HCT116 (cell line): ENCODE measurements at regions not wholly inside any gene's neighbourhood (a gene's known extent, or its start where the extent isn't known, plus 50 kb on each side); places are given as distances from the start of the nearest gene placed in this dataset.

Source experiments
- ATAC-seq: fragments of 200-7000 bp; cut with Tn5 transposase; 2 replicates; pipeline ENCODE4 v1.9.1; 2020; ENCODE audit warnings: mild to moderate bottlenecking, moderate library complexity
- BruUV-seq: library from RNA; stranded (reverse); fragments of 400-500 nt; replicated peaks from 2 replicates; lab custom pipeline; 2021; lab: Mats Ljungman, UMichigan
- CTCF ChIA-PET: fragments of 300-600 bp; sonication (Branson Sonifier 250); formaldehyde crosslinking; loops from one replicate; lab custom pipeline; 2021; ENCODE audit warnings: antibody characterized with exemption; lab: Charles Lee
- POLR2A ChIA-PET: fragments of 300-600, 350-600 bp; sonication (Branson Sonifier 250); formaldehyde crosslinking; loops from one replicate; lab custom pipeline; 2021; ENCODE audit warnings: antibody characterized with exemption; lab: Charles Lee
- RAD21 ChIA-PET, 2 experiments: fragments of 300-600 bp; sonication (Branson Sonifier 250); formaldehyde crosslinking; loops; one replicate each; lab custom pipeline; 2023; ENCODE audit warnings: low total read pairs in 2 of 2; ENCODE audit not compliant: uncharacterized antibody in 2 of 2, unreplicated experiment in 2 of 2, low non-redundant PET in 1 of 2; lab: Charles Lee
- DNase-seq: peaks from one replicate; pipeline ENCODE4 v3.0.0-alpha.2; 2010; ENCODE audit warnings: low read depth, low spot score
- H2AFZ ChIP-seq: fragments of 200-600 bp; shearing (Covaris generic), sonication (generic); 2 replicates; pipeline ENCODE4 v1.6.1; 2017; ENCODE audit warnings: low read depth, mixed run types, mixed read lengths, antibody characterized with exemption, low read length; ENCODE audit not compliant: poor library complexity, severe bottlenecking
- H3K27ac ChIP-seq: 2 replicates; pipeline ENCODE4 v1.5.1; 2012; ENCODE audit warnings: low read depth, low read length
- H3K27me3 ChIP-seq: fragments of 200-600 bp; sonication (generic); 2 replicates; pipeline ENCODE4 v1.6.1; 2016; ENCODE audit warnings: mixed run types, low read length, mixed read lengths; ENCODE audit not compliant: insufficient read depth
- H3K36me3 ChIP-seq, 2 experiments: fragments of 200-500 bp in 1 of 2; fragments of 200-600 bp in 1 of 2; sonication (Bioruptor generic) in 1 of 2; sonication (generic) in 1 of 2; 2 replicates each; pipeline versions ENCODE4 v1.5.1 to v1.6.1; 2014 to 2016; ENCODE audit warnings: low read length in 2 of 2, inconsistent platforms in 1 of 2, mixed read lengths in 1 of 2, mixed run types in 1 of 2; ENCODE audit not compliant: insufficient read depth in 2 of 2, control insufficient read depth in 1 of 2
- H3K4me1 ChIP-seq, 2 experiments: fragments of 200-600 bp in 1 of 2; sonication (generic) in 1 of 2; 2 replicates each; pipeline versions ENCODE4 v1.5.1 to v1.6.1; 2012 to 2017; ENCODE audit warnings: low read length in 2 of 2, inconsistent platforms in 1 of 2, mild to moderate bottlenecking in 1 of 2, mixed read lengths in 1 of 2, mixed run types in 1 of 2, moderate library complexity in 1 of 2; ENCODE audit not compliant: insufficient read depth in 2 of 2, control insufficient read depth in 1 of 2
- H3K4me2 ChIP-seq: fragments of 200-600 bp; sonication (generic); 2 replicates; pipeline ENCODE4 v1.6.1; 2017; ENCODE audit warnings: mixed run types, low read length, mixed read lengths
- H3K4me3 ChIP-seq, 2 experiments: fragments of 200-600 bp in 1 of 2; sonication (generic) in 1 of 2; replicated peaks in 1 of 2; 2 replicates each; pipeline ENCODE4 v1.5.1; 2011 to 2016; ENCODE audit warnings: low read length in 2 of 2, control low read depth in 1 of 2, low read depth in 1 of 2, mild to moderate bottlenecking in 1 of 2, mixed read lengths in 1 of 2, mixed run types in 1 of 2
- H3K79me2 ChIP-seq: fragments of 200-600 bp; sonication (generic); 2 replicates; pipeline ENCODE4 v1.6.1; 2017; ENCODE audit warnings: mild to moderate bottlenecking, mixed run types, low read length, moderate library complexity, mixed read lengths; ENCODE audit not compliant: insufficient read depth
- H3K9ac ChIP-seq: fragments of 200-600 bp; sonication (generic); 2 replicates; pipeline ENCODE4 v1.6.1; 2016; ENCODE audit warnings: low read length, mixed read lengths
- H3K9me2 ChIP-seq: fragments of 200-600 bp; sonication (generic), shearing (Covaris generic); 2 replicates; pipeline ENCODE4 v1.6.1; 2017; ENCODE audit warnings: mixed run types, mild to moderate bottlenecking, moderate library complexity; ENCODE audit not compliant: insufficient read depth
- H3K9me3 ChIP-seq, 2 experiments: fragments of 200-500 bp in 1 of 2; fragments of 200-600 bp in 1 of 2; sonication (Bioruptor generic) in 1 of 2; sonication (generic) in 1 of 2; 2 replicates each; pipeline ENCODE4 v1.6.1; 2014 to 2017; ENCODE audit warnings: low read length in 2 of 2, mixed read lengths in 2 of 2, inconsistent platforms in 1 of 2, low read depth in 1 of 2, mild to moderate bottlenecking in 1 of 2, mixed run types in 1 of 2, moderate library complexity in 1 of 2; ENCODE audit not compliant: control insufficient read depth in 1 of 2, insufficient read depth in 1 of 2
- H4K20me1 ChIP-seq: fragments of 200-600 bp; sonication (generic), shearing (Covaris generic); 2 replicates; pipeline ENCODE4 v1.6.1; 2017; ENCODE audit warnings: mixed run types, mild to moderate bottlenecking, moderate library complexity; ENCODE audit not compliant: insufficient read depth
- CBX3 ChIP-seq: IDR thresholded peaks from 2 replicates; pipeline ENCODE4 v1.6.1; 2012; ENCODE audit warnings: low read depth
- CEBPB ChIP-seq: IDR thresholded peaks from 2 replicates; pipeline ENCODE4 v1.6.1; 2012; ENCODE audit warnings: low read depth
- EZH2 ChIP-seq: fragments of 200-600 bp; sonication (generic); IDR thresholded peaks from 2 replicates; pipeline ENCODE4 v1.6.1; 2017; ENCODE audit warnings: antibody characterized with exemption, mixed run types
- EZH2phosphoT487 ChIP-seq: fragments of 200-600 bp; IDR thresholded peaks from 2 replicates; pipeline ENCODE4 v1.6.1; 2018; ENCODE audit warnings: antibody characterized with exemption, borderline replicate concordance
- FOSL1 ChIP-seq: IDR thresholded peaks from 2 replicates; pipeline ENCODE4 v1.6.1; 2012; ENCODE audit warnings: low read depth
- JUND ChIP-seq: IDR thresholded peaks from 2 replicates; pipeline ENCODE4 v1.6.1; 2012
- POLR2A ChIP-seq: IDR thresholded peaks from 2 replicates; pipeline ENCODE4 v1.7.0; 2011; ENCODE audit warnings: borderline replicate concordance; ENCODE audit not compliant: insufficient read depth, insufficient read length; ENCODE audit errors: extremely low read depth
- POLR2AphosphoS5 ChIP-seq: IDR thresholded peaks from 2 replicates; pipeline ENCODE4 v1.6.1; 2011; ENCODE audit warnings: mild to moderate bottlenecking, low read depth, low read length, moderate library complexity
- RAD21 ChIP-seq: IDR thresholded peaks from 2 replicates; pipeline ENCODE4 v1.6.1; 2012; ENCODE audit warnings: low read depth, mild to moderate bottlenecking
- SIN3A ChIP-seq: IDR thresholded peaks from 2 replicates; pipeline ENCODE4 v1.6.1; 2012; ENCODE audit warnings: low read depth
- SP1 ChIP-seq: IDR thresholded peaks from 2 replicates; pipeline ENCODE4 v1.6.1; 2012; ENCODE audit warnings: low read depth
- TCF7L2 ChIP-seq: IDR thresholded peaks from 2 replicates; pipeline ENCODE4 v1.7.0; 2011; ENCODE audit warnings: borderline replicate concordance, inconsistent platforms; ENCODE audit not compliant: insufficient read depth, insufficient read length; ENCODE audit errors: extremely low read depth
- YY1 ChIP-seq: IDR thresholded peaks from 2 replicates; pipeline ENCODE4 v1.6.1; 2011; ENCODE audit warnings: low read length, low read depth, moderate library complexity, mild to moderate bottlenecking; ENCODE audit not compliant: insufficient replicate concordance; ENCODE audit errors: extremely low read depth
- ZNF274 ChIP-seq: fragments of 200-500 bp; sonication (Bioruptor generic); IDR thresholded peaks from 2 replicates; pipeline ENCODE4 v1.6.1; 2014; ENCODE audit warnings: mild to moderate bottlenecking, low read depth, low read length, inconsistent platforms
- intact Hi-C: fragments of 100-400 bp; cut with micrococcal nuclease; formaldehyde crosslinking; loops from 2 replicates; pipeline ENCODE4 v1.10.0; 2022
- TF ChIP-seq, protein P1 (sequence below): IDR thresholded peaks from 2 replicates; pipeline ENCODE4 v1.6.1; 2012
- TF ChIP-seq, protein P2 (sequence below), 3 experiments: fragments of 200-600 bp in 1 of 3; sonication (generic) in 1 of 3; IDR thresholded peaks in 2 of 3; conservative IDR thresholded peaks in 1 of 3; 2 replicates each; pipeline ENCODE4 v1.5.1; 2012 to 2017; ENCODE audit warnings: low read depth in 2 of 3, low read length in 2 of 3, antibody characterized with exemption in 1 of 3, borderline replicate concordance in 1 of 3, control low read depth in 1 of 3, mild to moderate bottlenecking in 1 of 3, mixed read lengths in 1 of 3, mixed run types in 1 of 3, moderate library complexity in 1 of 3; ENCODE audit not compliant: insufficient read depth in 1 of 3

DNA sequence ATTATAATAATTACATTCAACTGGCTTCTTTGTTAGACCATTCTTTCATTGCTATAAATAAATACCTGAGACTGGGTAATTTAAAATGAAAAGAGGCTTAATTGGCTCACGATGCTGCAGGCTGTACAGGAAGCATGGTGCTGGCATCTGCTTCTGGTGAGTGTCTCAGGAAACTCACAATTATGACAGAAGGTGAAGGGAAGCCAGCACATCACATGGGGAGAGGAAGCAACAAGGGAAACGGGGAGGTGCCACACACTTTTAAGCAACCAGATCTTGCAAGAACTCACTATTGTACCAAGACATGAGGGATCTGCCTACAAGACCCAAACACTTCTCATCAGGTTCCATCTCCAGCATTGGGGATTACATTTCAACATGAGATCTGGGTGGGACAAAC lies 413.1 kb upstream of the ARRDC4 start (continued):
- TF ChIP-seq YY1 (no peak), CEBPB (no peak)
- TF ChIP-seq, protein P1, sequence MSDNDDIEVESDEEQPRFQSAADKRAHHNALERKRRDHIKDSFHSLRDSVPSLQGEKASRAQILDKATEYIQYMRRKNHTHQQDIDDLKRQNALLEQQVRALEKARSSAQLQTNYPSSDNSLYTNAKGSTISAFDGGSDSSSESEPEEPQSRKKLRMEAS = no peak

DNA sequence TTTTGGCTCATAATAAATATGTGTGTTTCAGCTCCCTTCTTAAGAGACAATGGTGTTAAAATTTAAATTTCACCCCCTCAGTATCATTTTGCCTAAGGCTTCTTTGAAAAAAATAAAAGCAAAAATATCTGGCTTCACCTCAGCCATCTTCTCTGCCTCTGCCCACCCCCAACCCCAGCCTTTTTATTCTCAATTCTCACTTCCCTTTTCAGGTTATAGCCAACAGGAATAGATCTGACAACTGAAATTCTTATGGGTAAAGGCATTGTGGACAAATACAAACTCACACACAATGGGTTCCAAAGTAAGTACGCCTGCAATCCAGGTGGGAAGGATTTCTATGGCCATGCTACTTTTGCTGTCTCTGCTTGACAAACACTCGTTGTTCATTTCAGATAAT lies 399.0 kb upstream of the ARRDC4 start:
- intact Hi-C loops = no loop called here
- CTCF ChIA-PET = no interaction called here
- no peaks in the 10 kb centered on the region; a peak in 2 of 4 replicates for H3K9me3 ChIP-seq

More for the DNA sequence above, 399.0 kb upstream of the ARRDC4 start:
- RAD21 ChIA-PET = no interaction called here
- no peak overlapping the region for H3K27ac ChIP-seq
- H3K79me2 ChIP-seq = no peaks in the 10 kb centered on the region
- H4K20me1 ChIP-seq = no peaks in the 10 kb centered on the region
- H2AFZ ChIP-seq = no peak overlapping the region
- no peaks in the 10 kb centered on the region for H3K4me1 ChIP-seq
- no peaks in the 10 kb centered on the region for H3K9me2 ChIP-seq
- H3K4me2 ChIP-seq = no peak overlapping the region
- no TSS peak for BruUV-seq
- H3K27me3 ChIP-seq = no peaks in the 10 kb centered on the region
- DNase-seq (no peak), ATAC-seq (no peak)
- H3K4me3 ChIP-seq = no peak overlapping the region
- POLR2A ChIA-PET = no interaction called here
- H3K36me3 ChIP-seq = no peaks in the 10 kb centered on the region
- TF ChIP-seq YY1 (no peak), SP1 (no peak), ZNF274 (no peak), TCF7L2 (no peak), POLR2AphosphoS5 (no peak), FOSL1 (no peak), EZH2phosphoT487 (no peak), SIN3A (no peak), CBX3 (no peak), CEBPB (no peak), EZH2 (no peak), POLR2A (no peak), RAD21 (no peak), JUND (no peak)
- TF ChIP-seq, protein P1 = no peak
- TF ChIP-seq, protein P2, sequence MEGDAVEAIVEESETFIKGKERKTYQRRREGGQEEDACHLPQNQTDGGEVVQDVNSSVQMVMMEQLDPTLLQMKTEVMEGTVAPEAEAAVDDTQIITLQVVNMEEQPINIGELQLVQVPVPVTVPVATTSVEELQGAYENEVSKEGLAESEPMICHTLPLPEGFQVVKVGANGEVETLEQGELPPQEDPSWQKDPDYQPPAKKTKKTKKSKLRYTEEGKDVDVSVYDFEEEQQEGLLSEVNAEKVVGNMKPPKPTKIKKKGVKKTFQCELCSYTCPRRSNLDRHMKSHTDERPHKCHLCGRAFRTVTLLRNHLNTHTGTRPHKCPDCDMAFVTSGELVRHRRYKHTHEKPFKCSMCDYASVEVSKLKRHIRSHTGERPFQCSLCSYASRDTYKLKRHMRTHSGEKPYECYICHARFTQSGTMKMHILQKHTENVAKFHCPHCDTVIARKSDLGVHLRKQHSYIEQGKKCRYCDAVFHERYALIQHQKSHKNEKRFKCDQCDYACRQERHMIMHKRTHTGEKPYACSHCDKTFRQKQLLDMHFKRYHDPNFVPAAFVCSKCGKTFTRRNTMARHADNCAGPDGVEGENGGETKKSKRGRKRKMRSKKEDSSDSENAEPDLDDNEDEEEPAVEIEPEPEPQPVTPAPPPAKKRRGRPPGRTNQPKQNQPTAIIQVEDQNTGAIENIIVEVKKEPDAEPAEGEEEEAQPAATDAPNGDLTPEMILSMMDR (IDR thresholded peaks at IDR 0.05 in 2 of 3, conservative IDR thresholded peaks at IDR 0.05 in 1 of 3; ENCODE audit: borderline replicate concordance in 1 of 3, insufficient read depth in 1 of 3, low read depth in 2 of 3, low read length in 2 of 3) = no peak
- no peak overlapping the region for H3K9ac ChIP-seq
